Sigmoid colon (tissue), 4 donors: ENCODE measurements at regions not wholly inside any gene's neighbourhood (a gene's known extent, or its start where the extent isn't known, plus 50 kb on each side); places are given as distances from the start of the nearest gene placed in this dataset.

Source experiments
- EP300 ChIP-seq, 4 donors: sonication (generic); formaldehyde crosslinking; IDR thresholded peaks; one replicate each; pipeline ENCODE4 v1.6.1; 2017; ENCODE audit warnings: antibody characterized with exemption in 4 of 4
- POLR2A ChIP-seq, 2 donors: fragments of 450-650 bp; IDR thresholded peaks; one replicate each; pipeline ENCODE4 v1.6.1; 2016; ENCODE audit warnings: antibody characterized with exemption in 2 of 2, mild to moderate bottlenecking in 2 of 2, moderate library complexity in 2 of 2
- POLR2AphosphoS5 ChIP-seq, 4 donors: sonication (generic); formaldehyde crosslinking; IDR thresholded peaks; one replicate each; pipeline ENCODE4 v1.6.1; 2017; ENCODE audit warnings: antibody characterized with exemption in 4 of 4
- TF ChIP-seq, protein P1 (sequence below), 4 experiments: fragments of 450-650 bp in 3 of 4; fragments of 200-600 bp in 1 of 4; IDR thresholded peaks; one replicate each; pipeline ENCODE4 v1.5.1; 2016 to 2019; ENCODE audit warnings: antibody characterized with exemption in 4 of 4, mild to moderate bottlenecking in 3 of 4, moderate library complexity in 2 of 4

DNA sequence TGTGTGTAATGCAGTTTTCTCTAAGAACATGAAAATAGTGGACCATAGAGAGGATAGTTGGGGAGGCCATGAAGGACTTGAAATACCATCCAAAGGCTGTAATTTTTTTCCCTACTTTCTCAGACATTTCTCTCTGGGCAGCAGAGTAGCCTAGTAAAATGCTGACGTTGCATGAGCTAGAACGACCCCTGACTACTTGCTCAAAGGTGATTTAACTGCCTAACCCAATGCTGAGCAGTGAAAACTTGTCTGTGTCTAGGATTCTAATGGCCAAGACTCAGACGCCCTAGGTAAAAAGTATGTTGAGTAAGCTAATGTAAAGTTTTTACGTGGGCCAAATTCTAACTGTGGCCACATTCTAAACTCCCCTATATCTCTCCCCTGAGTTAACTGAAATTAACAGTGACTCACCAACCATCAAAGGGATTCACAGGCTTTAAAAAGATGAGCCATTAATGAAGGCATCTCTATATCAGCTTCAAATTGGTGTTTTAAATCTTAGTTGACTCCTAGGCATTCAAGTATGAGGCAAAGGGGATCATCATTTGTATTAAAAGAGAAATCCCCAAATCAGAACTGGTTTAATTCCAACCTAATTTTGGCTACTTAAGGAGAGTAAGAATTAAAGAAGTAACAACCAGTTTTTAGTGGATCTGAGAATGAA lies 121.0 kb upstream of the GAS1 start:
- TF ChIP-seq, protein P1, sequence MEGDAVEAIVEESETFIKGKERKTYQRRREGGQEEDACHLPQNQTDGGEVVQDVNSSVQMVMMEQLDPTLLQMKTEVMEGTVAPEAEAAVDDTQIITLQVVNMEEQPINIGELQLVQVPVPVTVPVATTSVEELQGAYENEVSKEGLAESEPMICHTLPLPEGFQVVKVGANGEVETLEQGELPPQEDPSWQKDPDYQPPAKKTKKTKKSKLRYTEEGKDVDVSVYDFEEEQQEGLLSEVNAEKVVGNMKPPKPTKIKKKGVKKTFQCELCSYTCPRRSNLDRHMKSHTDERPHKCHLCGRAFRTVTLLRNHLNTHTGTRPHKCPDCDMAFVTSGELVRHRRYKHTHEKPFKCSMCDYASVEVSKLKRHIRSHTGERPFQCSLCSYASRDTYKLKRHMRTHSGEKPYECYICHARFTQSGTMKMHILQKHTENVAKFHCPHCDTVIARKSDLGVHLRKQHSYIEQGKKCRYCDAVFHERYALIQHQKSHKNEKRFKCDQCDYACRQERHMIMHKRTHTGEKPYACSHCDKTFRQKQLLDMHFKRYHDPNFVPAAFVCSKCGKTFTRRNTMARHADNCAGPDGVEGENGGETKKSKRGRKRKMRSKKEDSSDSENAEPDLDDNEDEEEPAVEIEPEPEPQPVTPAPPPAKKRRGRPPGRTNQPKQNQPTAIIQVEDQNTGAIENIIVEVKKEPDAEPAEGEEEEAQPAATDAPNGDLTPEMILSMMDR (IDR thresholded peaks at IDR 0.05), result no peak
- TF ChIP-seq POLR2AphosphoS5 (IDR thresholded peaks at IDR 0.05), result no peak
- TF ChIP-seq POLR2A (IDR thresholded peaks at IDR 0.05), result no peak
- TF ChIP-seq EP300 (IDR thresholded peaks at IDR 0.05), result no peak
